ENCODE measurements at regions not wholly inside any gene's neighbourhood (a gene's known extent, or its start where the extent isn't known, plus 50 kb on each side); places are given as distances from the start of the nearest gene placed in this dataset.

- no peaks in the 10 kb centered on the region for H3K27me3 ChIP-seq (ENCODE audit: insufficient read depth, low read length, poor library complexity)
- H3K79me2 ChIP-seq (ENCODE audit: control insufficient read depth, insufficient read depth, low read length): no peaks in the 10 kb centered on the region
- H3K36me3 ChIP-seq (ENCODE audit: control insufficient read depth, insufficient read depth, low read length): no peaks in the 10 kb centered on the region
- no peak overlapping the region for H2BK15ac ChIP-seq (replicated peaks; ENCODE audit: low read depth)
- H3K4me3 ChIP-seq (ENCODE audit: low read length): no peak overlapping the region
- no peak for DNase-seq
- no peak overlapping the region for H2BK120ac ChIP-seq (ENCODE audit: low read depth, low read length)
- no peak overlapping the region for H3K23ac ChIP-seq (ENCODE audit: low read length)
- no peak overlapping the region for H4K8ac ChIP-seq (ENCODE audit: low read depth, low read length)
- H3K79me1 ChIP-seq (ENCODE audit: low read length): no peaks in the 10 kb centered on the region
- no peak overlapping the region for H3K4ac ChIP-seq (ENCODE audit: low read depth, low read length)
- no peak overlapping the region for H2BK5ac ChIP-seq (ENCODE audit: low read length)
- no peak overlapping the region for H3K27ac ChIP-seq (ENCODE audit: low read depth, low read length)
- H2AK5ac ChIP-seq (ENCODE audit: low read length): no peak overlapping the region
- no peak overlapping the region for H3K56ac ChIP-seq (ENCODE audit: low read length)
- no peak overlapping the region for H3K9ac ChIP-seq (ENCODE audit: low read length)
- no peak overlapping the region for H3K18ac ChIP-seq (ENCODE audit: low read length)
- no peaks in the 10 kb centered on the region for H3K4me1 ChIP-seq (ENCODE audit: control insufficient read depth, low read depth, low read length)
- H4K5ac ChIP-seq (ENCODE audit: low read length): no peak overlapping the region
- WGBS (ENCODE audit: extremely low coverage, insufficient coverage, low lambda C conversion rate): no CpG with 5 or more reads among the region's 13 CpGs
- no peak overlapping the region for H3K4me2 ChIP-seq (ENCODE audit: low read length)
Observed at GRCh38 chr12:102534899-102535298, 54.5 kb upstream of the IGF1 start.

- H2BK15ac ChIP-seq (replicated peaks; ENCODE audit: low read depth): no peak overlapping the region
- no peak overlapping the region for H3K9ac ChIP-seq (ENCODE audit: low read length)
- no peak overlapping the region for H3K23ac ChIP-seq (ENCODE audit: low read length)
- H3K27me3 ChIP-seq (ENCODE audit: insufficient read depth, low read length, poor library complexity): no peaks in the 10 kb centered on the region
- no peak overlapping the region for H4K8ac ChIP-seq (ENCODE audit: low read depth, low read length)
- H2AK5ac ChIP-seq (ENCODE audit: low read length): no peak overlapping the region
- DNase-seq: no peak
- H4K5ac ChIP-seq (ENCODE audit: low read length): no peak overlapping the region
- no peak overlapping the region for H3K4me2 ChIP-seq (ENCODE audit: low read length)
- no peaks in the 10 kb centered on the region for H3K4me1 ChIP-seq (ENCODE audit: control insufficient read depth, low read depth, low read length)
- H3K18ac ChIP-seq (ENCODE audit: low read length): no peak overlapping the region
- no peaks in the 10 kb centered on the region for H3K79me1 ChIP-seq (ENCODE audit: low read length)
- H3K4me3 ChIP-seq (ENCODE audit: low read length): no peak overlapping the region
- no peak overlapping the region for H2BK120ac ChIP-seq (ENCODE audit: low read depth, low read length)
- H2BK5ac ChIP-seq (ENCODE audit: low read length): no peak overlapping the region
- WGBS (ENCODE audit: extremely low coverage, insufficient coverage, low lambda C conversion rate): no CpG with 5 or more reads among the region's 9 CpGs
- no peaks in the 10 kb centered on the region for H3K36me3 ChIP-seq (ENCODE audit: control insufficient read depth, insufficient read depth, low read length)
- no peaks in the 10 kb centered on the region for H3K79me2 ChIP-seq (ENCODE audit: control insufficient read depth, insufficient read depth, low read length)
- no peak overlapping the region for H3K4ac ChIP-seq (ENCODE audit: low read depth, low read length)
- no peak overlapping the region for H3K56ac ChIP-seq (ENCODE audit: low read length)
- H3K27ac ChIP-seq (ENCODE audit: low read depth, low read length): no peak overlapping the region
Observed at GRCh38 chr12:102533483-102534215, 53.3 kb upstream of the IGF1 start.
